NAMALWA (cell line): ENCODE measurements at regions not wholly inside any gene's neighbourhood (a gene's known extent, or its start where the extent isn't known, plus 50 kb on each side); places are given as distances from the start of the nearest gene placed in this dataset.

Experiments
- DNase-seq: peaks from one replicate; pipeline ENCODE4 v3.0.0-alpha.2; 2015; ENCODE audit warnings: low spot score

DNA sequence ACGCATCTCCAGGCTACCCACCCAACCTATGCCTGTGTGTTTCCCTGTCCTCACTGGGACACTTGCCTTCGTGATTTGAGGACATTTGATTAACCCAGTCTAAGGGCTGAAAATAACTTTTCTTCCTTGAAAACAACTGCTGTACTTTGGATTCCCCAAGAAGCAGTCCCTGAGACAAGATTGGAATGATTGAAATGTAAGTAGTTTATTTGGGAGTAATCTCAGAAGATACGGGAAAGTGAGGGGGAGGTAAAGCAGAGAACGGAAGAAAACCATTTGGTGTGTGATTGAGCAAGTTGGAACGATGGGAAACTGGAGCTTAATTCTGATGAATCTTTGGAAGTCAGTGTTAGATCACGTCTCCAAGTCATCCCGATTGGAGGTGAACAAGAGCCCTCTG is 143.8 kb upstream of the LMCD1 start:
- no peak for DNase-seq

DNA sequence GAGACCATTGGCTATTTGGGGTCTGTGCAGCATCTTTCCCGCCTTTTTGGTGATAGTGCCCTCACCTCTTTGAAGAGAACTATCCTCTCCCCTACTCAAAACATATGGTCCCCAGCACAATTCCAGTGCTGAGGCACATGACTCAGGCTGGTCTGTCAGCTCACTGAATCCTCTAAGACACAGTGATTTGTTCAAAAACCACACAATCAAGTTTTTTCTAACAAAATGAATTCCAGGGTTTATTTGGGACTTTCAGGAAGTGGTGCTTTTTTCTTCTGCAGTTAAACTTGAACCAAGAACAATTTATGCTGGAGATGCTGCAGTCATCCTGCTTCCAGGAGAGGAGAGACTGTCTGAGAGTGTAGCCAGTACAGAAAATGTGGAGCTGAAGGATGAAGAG is 142.5 kb upstream of the LMCD1 start:
- DNase-seq, result no peak

DNA sequence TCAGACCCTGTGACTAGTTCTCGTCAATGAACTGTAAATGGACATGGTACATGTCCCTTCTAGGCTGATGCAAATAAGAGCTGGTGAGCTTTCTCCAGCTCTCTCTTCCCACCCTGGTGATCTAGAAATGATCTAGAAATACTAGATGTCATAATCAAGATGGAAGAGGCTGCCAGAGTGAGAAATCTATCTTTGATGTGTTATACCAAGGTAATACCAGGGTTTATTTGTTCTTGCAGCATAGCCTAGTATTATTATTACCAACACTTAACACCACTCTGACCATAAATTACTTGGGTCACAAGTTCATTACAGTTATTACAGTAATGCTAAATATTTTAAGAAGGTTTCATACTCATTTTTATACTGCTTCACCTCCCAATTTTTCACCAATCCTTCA is 138.4 kb upstream of the LMCD1 start:
- DNase-seq, result no peak

DNA sequence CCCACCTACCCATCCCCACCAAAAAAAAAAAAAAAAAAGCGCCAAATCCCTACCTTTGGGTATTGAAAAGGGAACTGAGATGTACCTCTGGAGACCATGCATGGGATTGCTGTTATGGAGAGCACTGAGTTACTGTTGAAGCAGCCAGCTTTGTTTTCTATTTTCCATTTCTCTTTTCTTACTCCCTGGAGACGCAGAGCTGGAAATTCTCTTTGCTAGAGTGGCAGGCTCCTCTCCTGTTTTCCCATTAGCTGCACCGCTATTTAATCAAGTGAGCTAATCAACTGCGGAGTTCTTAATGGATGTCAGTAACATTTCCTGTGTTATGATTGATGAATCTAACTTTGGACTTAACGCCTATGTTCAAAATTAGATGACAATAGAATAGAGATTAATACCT is 136.1 kb upstream of the LMCD1 start:
- DNase-seq, result no peak

DNA sequence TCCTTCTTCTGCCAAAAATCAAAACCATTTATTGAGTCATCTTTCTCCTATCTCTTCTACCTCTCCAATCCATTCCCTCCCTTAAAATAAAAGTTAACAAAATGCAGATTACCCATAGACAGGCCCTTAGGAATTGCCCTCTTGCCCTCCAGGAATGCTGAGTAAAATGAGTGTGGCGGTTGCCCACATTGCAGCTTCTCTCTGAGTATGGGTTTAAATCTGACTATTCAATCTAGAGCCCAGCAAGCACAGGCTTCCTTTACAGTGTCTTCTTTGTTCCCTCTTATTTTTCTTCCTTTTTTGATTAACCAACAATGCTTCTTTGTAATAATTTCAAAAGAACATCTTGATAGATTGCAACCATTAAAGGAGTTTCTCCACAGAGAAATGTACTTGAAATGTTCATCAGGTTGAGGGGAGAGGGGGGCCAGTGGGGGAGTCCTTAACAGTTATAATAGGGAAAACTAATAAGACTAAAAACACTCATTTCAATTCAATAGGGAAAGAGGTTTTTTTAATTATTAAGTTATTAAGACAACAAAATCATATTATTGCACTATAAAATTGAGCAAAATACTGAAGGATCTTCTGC is 135.3 kb upstream of the LMCD1 start:
- no peak for DNase-seq

DNA sequence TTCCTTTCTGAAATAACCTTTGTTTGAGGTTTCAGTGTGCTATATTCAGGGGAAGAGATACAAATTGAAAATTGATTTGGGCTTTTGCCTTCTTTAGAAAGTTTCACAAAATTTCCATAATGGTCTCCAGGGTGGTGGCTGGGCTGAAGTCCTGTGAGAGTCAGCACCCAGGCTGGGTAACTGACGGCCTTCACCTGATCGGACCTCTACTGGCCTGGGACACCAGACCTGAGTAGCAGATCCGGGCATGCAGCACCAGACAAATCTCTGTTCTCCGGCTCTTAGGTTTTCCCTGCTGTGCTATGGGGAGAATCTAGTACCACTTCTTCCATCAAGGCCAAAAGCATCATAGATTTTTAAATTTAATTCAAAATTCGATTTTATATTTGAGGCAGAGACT is 133.0 kb upstream of the LMCD1 start:
- no peak for DNase-seq

DNA sequence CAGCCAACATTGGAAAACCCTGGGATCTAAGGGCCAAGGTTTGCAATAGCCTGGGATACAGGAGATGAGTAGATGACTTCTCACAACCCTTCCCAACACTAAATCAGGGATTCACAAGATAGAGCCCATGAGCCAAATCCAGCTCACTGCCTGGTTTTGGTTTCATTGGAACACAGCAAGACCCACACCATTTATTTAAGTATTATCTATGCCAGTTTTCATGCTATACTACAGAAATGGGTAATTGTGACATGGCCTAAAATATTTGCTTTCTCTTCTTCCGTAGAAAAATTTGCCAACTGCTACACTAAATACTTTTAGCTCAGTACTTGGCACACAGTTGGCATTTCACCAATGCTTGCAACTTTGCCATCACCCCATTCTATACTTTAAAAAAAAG is 132.0 kb upstream of the LMCD1 start:
- no peak for DNase-seq

DNA sequence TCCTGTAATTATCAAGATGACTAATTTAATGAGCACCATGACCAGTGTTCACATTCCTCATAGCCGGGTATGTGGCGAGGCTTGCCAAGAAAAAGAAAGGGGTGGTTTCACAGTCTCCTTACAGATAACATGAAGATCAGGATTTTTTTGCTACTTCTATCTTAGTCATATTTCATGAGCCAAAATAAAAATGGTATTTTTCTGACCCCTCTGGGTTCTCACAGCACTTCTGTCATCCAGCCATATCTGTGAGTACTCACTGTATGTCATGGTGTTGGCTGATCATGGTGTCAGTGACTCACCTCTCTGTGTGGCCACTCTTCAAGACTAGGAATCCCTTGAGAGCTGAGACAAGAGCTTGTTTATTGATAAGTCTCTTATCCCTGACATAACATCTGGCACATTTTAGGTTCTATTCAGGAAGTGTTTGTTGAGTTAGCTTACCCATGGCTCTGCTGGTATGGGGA is 130.5 kb upstream of the LMCD1 start:
- DNase-seq, result no peak

DNA sequence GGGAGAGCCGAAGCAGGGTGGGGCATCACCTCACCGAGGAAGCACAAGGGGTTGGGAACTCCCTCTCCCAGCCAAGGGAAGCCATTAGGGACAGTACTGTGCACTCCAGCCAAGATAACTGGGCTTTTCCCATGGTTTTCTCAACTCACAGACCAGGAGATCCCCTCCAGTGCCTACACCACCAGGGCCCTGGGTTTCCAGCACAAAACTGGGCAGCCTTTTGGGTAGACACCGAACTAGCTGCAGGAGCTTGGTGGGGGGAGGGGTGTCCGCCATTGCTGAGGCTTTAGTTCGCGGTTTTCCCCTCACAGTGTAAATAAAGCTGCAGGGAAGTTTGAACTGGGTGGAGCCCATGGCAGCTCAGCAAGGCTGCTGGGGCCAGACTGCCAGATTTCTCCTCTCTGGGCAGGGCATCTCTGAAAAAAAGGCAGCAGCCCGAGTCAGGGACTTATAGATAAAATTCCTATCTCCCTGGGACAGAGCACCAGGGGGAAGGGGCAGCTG is 129.6 kb upstream of the LMCD1 start:
- DNase-seq, result no peak

DNA sequence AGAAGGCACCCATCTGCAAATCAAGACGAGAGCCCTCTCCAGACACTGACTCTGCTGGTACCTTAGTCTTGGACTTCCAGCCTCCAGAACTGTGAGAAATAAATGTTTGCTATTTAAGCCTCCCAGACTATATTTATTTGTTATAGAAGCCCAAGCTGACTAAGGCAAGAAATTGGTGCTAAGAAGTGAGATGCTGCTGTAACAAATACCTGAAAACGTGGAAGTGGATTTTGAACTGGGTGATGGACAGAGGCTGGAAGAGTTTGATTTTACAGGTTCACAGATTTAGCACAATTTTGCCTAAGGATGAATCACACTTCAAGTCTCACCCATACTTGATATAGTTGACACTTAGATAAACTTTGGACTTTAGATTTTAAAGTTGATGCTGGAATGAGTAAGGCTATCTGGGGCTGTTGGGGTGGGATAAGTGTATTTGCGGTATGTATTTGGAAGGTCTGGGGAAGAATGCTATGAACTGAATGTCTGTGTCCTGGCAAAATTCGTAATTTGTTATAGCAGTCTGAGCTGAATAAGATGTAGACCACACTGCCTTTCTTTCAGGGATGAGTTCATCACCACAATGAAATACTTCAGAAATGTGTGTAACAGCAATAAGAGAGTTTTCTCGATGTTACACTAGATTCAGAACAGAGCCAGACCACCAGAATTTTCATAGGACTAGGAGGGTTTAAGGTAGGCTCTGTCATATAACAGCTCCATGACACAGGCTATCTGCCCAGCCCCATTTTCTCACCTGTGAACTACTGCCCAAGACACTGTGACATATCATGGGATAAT is 120.5 kb upstream of the LMCD1 start:
- DNase-seq, result no peak

DNA sequence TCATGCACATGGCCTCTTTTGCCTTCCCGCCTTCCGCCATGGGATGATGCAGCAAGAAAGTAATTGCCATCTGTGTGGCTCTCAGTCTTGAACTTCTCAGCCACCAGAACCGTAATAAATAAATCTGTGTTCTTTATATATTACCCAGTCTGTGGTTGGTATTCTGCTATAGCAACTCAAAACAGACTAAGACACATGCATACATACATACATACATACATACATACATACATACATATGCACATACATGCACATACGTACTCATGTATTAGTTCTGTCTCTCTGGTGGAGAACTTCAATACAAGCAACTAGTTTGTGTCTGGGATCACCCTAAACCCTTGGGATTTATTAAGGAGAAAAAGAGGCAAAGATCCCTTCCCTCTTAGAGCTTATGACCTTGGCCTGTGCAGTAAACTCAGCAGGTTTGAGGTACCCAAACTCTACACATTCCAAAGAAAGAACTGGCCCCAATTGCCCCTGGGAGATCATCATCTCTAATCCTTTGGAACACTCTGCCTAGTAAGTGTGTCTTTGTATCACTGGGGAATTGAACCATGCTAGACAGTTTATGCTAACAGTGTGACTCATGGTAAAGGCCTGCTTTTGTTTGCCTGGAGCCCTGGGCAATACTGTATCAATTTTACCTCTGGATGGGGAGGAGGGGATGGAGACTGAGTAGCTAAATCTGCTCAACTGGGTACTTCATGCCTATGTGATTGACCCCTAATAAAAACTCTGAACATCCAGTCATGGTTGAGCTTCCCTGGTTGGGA is 115.6 kb upstream of the LMCD1 start:
- no peak for DNase-seq

DNA sequence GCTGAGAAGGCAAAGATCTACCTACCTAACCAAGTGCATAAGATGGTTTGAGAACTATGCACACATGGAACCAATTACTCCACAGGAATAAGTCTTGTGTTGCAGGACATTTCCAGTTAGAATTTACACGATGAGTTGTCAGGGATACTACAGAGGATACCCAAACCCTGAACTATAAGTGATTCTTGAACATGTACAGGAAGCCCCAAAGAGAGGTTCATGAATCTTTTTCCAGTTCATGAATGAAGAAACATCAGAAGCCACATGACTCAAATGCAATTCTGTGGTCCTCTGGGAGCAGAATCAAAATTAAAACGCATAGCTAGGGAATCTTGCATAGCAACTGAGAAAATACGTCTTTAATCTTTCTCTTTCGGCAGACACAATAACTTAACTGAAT is 114.1 kb upstream of the LMCD1 start:
- DNase-seq, result no peak

DNA sequence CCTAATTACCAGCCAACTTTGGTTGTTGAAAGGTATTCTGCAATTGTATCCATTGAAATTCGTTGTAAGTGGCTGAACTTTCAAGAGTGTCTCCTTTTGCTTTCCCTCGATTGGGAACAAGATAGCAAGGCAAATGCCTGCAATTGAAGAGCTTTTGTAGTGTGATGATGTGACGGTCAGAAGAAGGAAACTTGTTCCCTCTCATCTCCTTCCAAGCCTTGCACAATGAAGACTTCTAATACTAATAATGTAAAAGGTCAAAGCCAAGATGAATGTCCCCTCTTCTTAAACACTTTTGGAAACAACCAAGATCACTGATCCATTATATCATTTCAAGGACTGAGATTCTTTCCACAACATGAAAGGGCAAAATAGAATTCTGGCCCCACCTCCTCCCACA is 101.9 kb upstream of the LMCD1 start:
- no peak for DNase-seq

DNA sequence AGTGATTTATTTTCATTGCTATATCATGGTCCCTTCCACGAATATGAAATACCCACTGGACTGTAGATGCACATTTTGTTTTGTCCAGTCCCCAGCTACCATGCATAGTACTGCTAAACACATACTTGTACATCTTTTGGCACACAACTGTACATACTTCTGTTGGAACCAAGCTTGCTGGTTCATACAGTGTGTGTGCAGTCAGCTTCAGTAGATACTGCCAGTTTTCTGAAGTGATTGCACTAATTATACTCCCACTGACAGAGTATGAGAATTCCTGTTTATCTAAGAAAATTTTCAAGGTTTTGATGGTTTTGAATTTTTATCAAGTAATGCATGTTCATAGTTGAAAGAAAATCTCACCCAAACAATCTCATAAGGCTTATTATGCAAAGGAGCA is 100.7 kb upstream of the LMCD1 start:
- no peak for DNase-seq

DNA sequence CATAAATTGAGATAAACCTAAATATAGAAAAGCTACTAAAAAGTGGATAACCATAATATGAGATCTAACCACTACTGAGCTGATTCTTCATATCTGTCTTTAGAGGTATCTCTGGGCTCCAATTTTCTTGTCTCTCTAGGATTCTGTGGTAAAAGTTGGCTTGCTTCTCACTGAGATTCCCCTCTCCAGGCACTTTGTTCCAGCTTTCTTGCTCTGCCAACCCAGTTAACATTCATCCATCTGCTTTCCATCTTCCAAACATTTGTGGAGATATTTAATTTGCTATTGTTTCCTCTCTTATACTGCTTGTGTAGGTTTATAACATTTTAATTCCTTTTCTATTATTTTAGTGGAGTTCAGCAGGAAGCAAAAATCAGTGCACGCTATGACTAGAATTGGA is 97.6 kb upstream of the LMCD1 start:
- DNase-seq, result no peak

DNA sequence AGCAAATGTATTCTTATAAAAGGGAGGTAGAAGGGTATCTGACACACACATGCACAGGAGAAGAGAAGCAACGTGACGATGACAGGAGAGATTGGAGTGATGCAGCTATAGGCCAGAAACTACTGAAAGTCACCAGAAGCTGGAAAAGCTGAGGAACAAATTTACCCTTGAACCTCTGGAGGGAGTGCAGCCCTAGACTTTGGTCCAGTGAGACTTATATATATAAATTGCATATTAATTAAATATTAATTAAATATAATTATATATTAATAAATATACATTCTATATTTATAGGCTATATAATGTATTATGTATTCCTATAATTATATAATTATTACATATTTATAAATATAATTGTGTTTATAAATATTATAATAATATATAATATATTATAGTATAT is 96.5 kb upstream of the LMCD1 start:
- DNase-seq, result no peak

DNA sequence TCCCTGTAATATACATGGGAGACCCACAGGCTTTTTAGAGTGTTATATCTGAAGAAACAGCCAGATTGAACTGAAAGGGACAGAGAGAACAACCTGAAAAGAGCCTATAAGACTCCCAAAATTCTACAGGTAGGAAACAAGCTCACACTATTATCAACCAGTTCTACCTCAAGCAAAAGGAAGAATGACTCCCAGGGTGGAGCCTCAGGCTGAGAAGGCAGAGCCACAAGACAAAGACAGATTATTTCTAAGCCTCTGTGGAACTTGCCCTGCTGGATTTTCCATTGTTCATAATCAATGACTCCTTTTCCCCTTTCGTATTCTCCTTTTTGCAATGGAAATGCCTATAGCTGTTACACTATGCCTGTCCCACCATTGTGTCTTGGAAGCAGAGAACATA is 95.1 kb upstream of the LMCD1 start:
- no peak for DNase-seq

DNA sequence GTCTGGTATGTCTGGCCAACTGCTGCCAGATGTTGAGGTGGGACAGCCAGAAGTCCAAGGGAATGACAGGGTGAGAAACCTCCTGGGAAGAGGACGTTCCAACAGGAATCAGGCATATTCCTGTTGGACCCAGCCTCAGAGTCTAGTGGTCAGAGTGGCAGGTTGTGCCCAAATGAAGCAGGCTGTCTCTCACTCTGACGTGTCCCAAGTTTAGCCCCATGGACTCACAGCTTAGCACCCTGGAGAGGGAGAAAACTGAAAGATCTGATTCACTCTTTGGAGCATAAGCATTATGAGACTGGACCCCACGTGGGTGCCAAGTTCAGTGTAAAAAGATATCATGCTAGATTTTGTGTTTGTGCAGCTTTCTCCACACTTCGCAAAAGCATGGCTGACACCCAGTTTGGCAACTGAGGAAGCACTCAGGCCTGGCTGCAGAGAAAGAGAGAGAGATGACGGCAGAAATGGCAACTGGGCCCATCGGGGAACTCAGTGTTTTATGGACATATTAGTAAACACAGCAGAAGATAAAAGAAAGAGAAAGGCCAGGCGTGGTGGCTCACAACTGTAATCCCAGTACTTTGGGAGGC is 88.2 kb upstream of the LMCD1 start:
- DNase-seq, result no peak

DNA sequence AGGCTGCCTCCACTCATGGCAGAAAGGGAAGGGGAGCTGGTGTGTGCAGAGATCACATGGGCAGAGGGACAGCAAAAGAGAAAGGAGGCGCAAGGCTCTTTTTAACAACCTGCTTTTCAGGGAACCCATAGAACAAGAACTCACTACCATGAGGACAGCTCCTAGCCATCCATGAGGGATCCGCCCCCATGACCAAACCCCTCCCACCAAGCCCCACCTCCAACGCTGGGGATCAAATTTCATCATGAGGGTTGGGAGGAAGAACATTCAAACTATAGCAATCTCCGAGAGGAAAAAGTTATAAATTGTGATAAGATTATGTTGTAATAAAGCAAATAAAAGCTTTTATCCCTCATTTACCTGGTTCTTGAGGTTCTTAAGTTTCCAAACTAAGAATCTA is 84.7 kb upstream of the LMCD1 start:
- DNase-seq, result peak; percentile 47

DNA sequence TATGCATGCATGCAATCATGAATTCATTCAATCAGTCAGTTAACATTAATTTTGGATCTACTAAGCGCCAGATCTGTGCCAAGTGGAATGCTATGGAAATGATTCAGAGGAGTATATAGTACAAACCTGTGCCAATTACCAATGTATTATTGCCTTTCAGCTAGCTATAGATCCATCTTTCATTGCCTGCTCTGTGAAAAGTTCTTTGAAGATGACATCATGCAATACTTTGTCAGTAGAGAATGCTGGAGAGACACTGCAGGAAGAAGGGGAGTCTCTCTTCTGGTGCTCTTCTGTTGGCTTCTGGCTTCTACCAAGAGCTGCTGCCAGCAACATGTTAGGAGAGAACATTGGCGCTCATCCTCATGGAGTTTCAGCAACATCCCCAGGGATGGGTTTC is 81.0 kb upstream of the LMCD1 start:
- DNase-seq, result no peak

DNA sequence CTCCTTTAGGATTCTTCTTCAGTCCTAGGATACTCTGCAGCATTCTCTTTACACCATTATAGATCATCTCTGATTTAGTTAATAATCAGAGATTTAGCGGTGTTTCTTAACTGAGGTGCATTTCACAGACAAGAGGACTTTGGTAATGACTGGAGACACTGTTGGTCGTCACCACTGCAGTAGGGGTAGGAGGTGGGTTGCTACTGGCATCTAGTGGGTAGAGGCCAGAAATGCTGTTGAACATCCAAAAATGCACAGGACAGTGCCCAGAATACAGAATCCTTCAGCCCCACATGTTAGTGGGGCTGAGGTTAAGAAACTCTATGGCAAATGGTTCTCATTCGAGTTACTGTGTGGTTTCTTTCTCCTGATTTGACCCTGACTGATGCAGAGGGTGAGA is 80.4 kb upstream of the LMCD1 start:
- peak; percentile 61 for DNase-seq

DNA sequence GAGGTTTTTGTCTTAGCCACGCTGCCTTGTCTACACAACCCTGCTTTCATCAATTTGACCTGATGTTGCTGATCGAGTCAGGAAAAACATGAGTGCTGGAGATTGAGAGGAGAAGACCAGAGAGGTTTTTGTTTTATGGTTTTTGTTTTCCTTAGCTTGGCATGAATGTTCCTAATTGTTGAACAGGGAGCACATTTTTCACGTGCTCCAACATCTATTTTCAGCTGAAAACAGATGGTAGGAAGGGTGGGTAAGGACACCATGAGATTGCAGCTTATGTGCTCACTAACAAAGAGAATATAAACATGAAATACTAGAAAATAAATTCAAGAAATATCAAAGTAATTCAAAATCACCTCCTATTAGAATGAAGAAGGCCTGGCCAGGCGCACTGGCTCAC is 79.9 kb upstream of the LMCD1 start:
- no peak for DNase-seq

DNA sequence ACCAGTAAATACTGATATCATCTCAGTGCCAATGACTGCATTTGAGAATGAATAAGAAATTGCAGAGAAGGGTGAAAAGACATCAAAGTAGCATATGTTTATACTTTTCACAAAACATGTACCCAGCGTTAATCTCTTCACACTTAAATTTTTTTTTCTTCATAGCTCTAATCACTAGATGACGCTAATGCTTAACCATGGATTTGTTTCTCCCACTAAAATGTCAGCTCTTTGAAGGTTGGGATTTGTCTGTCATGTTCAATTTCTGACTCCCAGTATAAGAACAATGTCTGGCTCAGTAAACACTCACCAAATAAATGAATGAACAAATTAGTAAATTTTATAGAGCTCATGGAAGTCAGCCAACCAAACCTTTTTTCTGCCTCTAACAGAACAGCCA is 78.3 kb upstream of the LMCD1 start:
- no peak for DNase-seq
